Coronary artery (tissue), 2 donors: ENCODE measurements at regions not wholly inside any gene's neighbourhood (a gene's known extent, or its start where the extent isn't known, plus 50 kb on each side); places are given as distances from the start of the nearest gene placed in this dataset.
A peak's percentile ranks its signal among the peaks of the same experiment; 100 is the strongest.

Source experiments
- DNase-seq: peaks from one replicate; pipeline ENCODE4 v3.0.0-alpha.2; 2017; ENCODE audit warnings: low spot score
- H3K27ac ChIP-seq, 2 donors: fragments of 200-600 bp; sonication (generic); one replicate each; pipeline ENCODE4 v1.5.1; 2016 to 2019
- H3K4me3 ChIP-seq: fragments of 200-600 bp; sonication (generic); 2 replicates; pipeline ENCODE4 v1.5.1; 2016; ENCODE audit warnings: mild to moderate bottlenecking, moderate library complexity
- TF ChIP-seq, protein P1 (sequence below): fragments of 200-600 bp; sonication (generic); IDR thresholded peaks from one replicate; pipeline ENCODE4 v1.5.1; 2019; ENCODE audit warnings: antibody characterized with exemption

- TF ChIP-seq, protein P1, sequence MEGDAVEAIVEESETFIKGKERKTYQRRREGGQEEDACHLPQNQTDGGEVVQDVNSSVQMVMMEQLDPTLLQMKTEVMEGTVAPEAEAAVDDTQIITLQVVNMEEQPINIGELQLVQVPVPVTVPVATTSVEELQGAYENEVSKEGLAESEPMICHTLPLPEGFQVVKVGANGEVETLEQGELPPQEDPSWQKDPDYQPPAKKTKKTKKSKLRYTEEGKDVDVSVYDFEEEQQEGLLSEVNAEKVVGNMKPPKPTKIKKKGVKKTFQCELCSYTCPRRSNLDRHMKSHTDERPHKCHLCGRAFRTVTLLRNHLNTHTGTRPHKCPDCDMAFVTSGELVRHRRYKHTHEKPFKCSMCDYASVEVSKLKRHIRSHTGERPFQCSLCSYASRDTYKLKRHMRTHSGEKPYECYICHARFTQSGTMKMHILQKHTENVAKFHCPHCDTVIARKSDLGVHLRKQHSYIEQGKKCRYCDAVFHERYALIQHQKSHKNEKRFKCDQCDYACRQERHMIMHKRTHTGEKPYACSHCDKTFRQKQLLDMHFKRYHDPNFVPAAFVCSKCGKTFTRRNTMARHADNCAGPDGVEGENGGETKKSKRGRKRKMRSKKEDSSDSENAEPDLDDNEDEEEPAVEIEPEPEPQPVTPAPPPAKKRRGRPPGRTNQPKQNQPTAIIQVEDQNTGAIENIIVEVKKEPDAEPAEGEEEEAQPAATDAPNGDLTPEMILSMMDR: no peak
- no peak overlapping the region for H3K4me3 ChIP-seq
- DNase-seq: no peak
- no peak overlapping the region for H3K27ac ChIP-seq
Measured at GRCh38 chr1:29648798-29649188, 412.5 kb downstream of the PTPRU start.

DNA sequence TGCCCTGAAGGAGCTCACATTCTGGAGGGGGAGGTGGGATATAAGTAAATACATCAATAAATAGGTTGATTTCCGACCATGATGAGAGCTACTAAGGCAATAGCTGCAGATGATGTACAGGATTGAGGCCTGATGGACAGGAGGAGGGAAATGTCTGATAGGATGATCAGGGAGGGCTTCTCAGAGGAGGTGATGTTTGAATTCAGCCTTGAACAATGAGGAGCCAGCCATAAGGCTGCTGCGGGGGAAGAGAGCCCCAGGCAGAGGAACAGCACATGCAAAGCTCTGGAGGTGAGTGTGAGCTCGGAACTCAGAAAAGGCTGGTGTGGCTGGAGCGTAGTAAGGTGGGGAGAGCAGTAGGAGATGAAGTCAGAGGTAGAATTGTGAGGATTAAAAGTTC, 411.7 kb downstream of the PTPRU start:
- DNase-seq: no peak
- Histone ChIP-seq H3K4me3 (no peak overlapping the region), H3K27ac (no peak overlapping the region)
- TF ChIP-seq, protein P1: no peak

- DNase-seq: no peak
- H3K27ac ChIP-seq: no peak overlapping the region
- TF ChIP-seq, protein P1: no peak
- H3K4me3 ChIP-seq: no peak overlapping the region
Measured at GRCh38 chr1:29647581-29647980, 411.3 kb downstream of the PTPRU start.

DNA sequence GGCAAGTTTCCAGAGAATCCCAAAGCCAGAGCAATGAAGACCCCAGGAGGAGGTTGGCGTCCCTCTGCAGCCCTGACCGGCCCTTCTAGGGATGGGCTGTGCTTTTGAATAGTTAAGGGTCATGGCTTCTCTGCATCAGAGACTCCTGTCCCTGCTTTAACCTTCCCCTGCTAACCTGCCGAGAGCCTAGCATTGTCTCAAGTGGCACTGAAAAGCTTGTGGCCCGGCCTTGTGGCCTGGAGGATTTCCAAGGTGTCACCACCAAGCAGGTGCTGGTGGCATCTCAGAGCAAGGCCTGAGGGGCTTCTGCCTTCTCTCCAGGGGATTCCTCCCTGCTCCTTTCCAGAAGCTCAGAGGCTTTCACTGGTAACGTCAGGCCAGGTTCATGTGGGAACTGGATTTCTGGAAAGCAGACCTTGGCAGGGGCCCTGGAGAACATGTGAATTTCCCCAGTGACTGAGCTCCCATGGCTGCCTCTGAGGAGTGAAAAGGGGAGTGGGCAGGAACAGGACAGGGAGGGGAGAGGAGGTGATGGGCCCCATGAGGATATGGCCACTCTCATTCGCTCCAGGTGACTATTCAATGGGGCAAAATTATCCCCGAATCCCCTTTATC, 409.9 kb downstream of the PTPRU start:
- DNase-seq: peak; percentile 55
- TF ChIP-seq, protein P1: no peak

GRCh38 chr1:29645586-29645985, 409.3 kb downstream of the PTPRU start:
- Histone ChIP-seq H3K4me3 (no peak overlapping the region), H3K27ac (no peak overlapping the region)
- TF ChIP-seq, protein P1: no peak
- DNase-seq: no peak

More for the DNA sequence above, 409.9 kb downstream of the PTPRU start:
- Histone ChIP-seq H3K4me3 (no peak overlapping the region), H3K27ac (no peak overlapping the region)

GRCh38 chr1:29644812-29645211, 408.5 kb downstream of the PTPRU start:
- H3K27ac ChIP-seq: no peak overlapping the region
- TF ChIP-seq, protein P1: no peak

DNA sequence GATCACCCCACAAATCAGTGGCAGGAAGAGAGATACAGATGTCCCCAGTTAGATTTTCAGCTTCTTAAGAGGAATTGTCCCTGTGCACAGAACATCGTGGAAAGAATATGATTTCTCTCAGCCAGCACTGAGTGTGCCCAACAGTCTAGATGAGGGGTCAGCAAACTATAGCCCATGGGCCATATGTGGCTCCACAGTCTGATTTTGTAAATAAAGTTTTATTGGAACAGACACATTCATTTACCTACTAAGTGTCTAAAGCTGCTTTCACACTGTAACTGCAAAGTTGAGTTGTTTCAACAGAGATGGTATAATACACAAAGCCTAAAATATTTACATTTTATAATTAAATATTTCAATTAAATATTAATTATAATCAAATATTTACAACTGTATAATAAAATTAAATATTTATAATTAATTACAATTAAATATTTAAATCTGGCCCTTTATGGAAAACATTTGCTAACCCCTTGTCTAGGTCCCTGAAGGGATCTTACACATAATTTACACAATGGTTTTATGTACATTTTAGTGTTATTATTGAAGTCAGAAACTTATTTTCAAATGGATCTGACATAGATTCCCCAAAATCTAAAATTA, 407.6 kb downstream of the PTPRU start:
- no peak overlapping the region for H3K27ac ChIP-seq
- peak; percentile 26 for DNase-seq
- TF ChIP-seq, protein P1: no peak

More at GRCh38 chr1:29644812-29645211, 408.5 kb downstream of the PTPRU start:
- no peak overlapping the region for H3K4me3 ChIP-seq
- DNase-seq: no peak

More for the DNA sequence above, 407.6 kb downstream of the PTPRU start:
- no peak overlapping the region for H3K4me3 ChIP-seq
